Panc1 (cell line): ENCODE measurements at regions not wholly inside any gene's neighbourhood (a gene's known extent, or its start where the extent isn't known, plus 50 kb on each side); places are given as distances from the start of the nearest gene placed in this dataset.

Experiments
- POLR2AphosphoS5 ChIP-seq: IDR thresholded peaks from 2 replicates; pipeline ENCODE4 v1.6.1; 2012; ENCODE audit warnings: mild to moderate bottlenecking, low read depth, low read length, moderate library complexity
- TCF7L2 ChIP-seq: IDR thresholded peaks from 2 replicates; pipeline ENCODE4 v1.6.1; 2011; ENCODE audit warnings: mild to moderate bottlenecking, low read depth, low read length, inconsistent platforms
- TF ChIP-seq, protein P1 (sequence below): fragments of 450-650 bp; IDR thresholded peaks from 2 replicates; pipeline ENCODE4 v1.5.1; 2017; ENCODE audit warnings: mild to moderate bottlenecking
- TF ChIP-seq, protein P2 (sequence below), 2 experiments: IDR thresholded peaks; 2 replicates each; pipeline ENCODE4 v1.6.1; 2011 to 2012; ENCODE audit warnings: low read depth in 2 of 2, control low read depth in 1 of 2, low read length in 1 of 2, mild to moderate bottlenecking in 1 of 2, moderate library complexity in 1 of 2; ENCODE audit not compliant: insufficient read depth in 1 of 2

DNA sequence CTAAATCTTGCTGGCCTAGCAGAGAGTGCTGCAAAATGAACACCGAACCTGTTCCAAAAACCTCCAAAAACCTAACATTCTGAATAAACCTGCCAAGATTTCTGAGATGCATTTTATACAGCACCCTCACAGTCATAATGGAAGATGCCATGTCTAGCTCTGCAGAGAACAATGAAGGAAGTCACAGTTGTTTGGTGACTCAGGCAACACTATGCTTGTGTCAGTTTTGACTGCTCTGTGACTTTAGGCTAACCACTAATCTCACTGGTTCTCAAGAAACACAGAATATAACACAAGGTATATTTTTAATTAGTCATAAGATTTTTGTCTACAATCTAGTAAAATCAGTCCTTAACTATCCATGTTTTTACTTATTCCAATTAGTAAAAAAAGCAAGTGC, 606.6 kb downstream of the TBL1XR1 start:
- TF ChIP-seq, protein P1, sequence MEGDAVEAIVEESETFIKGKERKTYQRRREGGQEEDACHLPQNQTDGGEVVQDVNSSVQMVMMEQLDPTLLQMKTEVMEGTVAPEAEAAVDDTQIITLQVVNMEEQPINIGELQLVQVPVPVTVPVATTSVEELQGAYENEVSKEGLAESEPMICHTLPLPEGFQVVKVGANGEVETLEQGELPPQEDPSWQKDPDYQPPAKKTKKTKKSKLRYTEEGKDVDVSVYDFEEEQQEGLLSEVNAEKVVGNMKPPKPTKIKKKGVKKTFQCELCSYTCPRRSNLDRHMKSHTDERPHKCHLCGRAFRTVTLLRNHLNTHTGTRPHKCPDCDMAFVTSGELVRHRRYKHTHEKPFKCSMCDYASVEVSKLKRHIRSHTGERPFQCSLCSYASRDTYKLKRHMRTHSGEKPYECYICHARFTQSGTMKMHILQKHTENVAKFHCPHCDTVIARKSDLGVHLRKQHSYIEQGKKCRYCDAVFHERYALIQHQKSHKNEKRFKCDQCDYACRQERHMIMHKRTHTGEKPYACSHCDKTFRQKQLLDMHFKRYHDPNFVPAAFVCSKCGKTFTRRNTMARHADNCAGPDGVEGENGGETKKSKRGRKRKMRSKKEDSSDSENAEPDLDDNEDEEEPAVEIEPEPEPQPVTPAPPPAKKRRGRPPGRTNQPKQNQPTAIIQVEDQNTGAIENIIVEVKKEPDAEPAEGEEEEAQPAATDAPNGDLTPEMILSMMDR, result no peak
- no peak for TF ChIP-seq POLR2AphosphoS5
- no peak for TF ChIP-seq TCF7L2
- TF ChIP-seq, protein P2, sequence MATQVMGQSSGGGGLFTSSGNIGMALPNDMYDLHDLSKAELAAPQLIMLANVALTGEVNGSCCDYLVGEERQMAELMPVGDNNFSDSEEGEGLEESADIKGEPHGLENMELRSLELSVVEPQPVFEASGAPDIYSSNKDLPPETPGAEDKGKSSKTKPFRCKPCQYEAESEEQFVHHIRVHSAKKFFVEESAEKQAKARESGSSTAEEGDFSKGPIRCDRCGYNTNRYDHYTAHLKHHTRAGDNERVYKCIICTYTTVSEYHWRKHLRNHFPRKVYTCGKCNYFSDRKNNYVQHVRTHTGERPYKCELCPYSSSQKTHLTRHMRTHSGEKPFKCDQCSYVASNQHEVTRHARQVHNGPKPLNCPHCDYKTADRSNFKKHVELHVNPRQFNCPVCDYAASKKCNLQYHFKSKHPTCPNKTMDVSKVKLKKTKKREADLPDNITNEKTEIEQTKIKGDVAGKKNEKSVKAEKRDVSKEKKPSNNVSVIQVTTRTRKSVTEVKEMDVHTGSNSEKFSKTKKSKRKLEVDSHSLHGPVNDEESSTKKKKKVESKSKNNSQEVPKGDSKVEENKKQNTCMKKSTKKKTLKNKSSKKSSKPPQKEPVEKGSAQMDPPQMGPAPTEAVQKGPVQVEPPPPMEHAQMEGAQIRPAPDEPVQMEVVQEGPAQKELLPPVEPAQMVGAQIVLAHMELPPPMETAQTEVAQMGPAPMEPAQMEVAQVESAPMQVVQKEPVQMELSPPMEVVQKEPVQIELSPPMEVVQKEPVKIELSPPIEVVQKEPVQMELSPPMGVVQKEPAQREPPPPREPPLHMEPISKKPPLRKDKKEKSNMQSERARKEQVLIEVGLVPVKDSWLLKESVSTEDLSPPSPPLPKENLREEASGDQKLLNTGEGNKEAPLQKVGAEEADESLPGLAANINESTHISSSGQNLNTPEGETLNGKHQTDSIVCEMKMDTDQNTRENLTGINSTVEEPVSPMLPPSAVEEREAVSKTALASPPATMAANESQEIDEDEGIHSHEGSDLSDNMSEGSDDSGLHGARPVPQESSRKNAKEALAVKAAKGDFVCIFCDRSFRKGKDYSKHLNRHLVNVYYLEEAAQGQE (IDR thresholded peaks at IDR 0.05; ENCODE audit: insufficient read depth in 1 of 2, low read depth in 2 of 2, low read length in 1 of 2), result no peak
